DOHH2 (cell line): ENCODE measurements at regions not wholly inside any gene's neighbourhood (a gene's known extent, or its start where the extent isn't known, plus 50 kb on each side); places are given as distances from the start of the nearest gene placed in this dataset.

ENCODE experiments used
- EZH2phosphoT487 ChIP-seq: fragments of 200-600 bp; sonication (generic); IDR thresholded peaks from 2 replicates; pipeline ENCODE4 v1.6.1; 2017; ENCODE audit warnings: borderline replicate concordance, mild to moderate bottlenecking, antibody characterized with exemption, low read length, moderate library complexity, mixed read lengths
- TF ChIP-seq, protein P1 (sequence below): fragments of 200-600 bp; sonication (generic); IDR thresholded peaks from one replicate; pipeline ENCODE4 v1.5.1; 2014; ENCODE audit warnings: antibody characterized with exemption, mild to moderate bottlenecking, low read depth, low read length; ENCODE audit not compliant: poor library complexity, severe bottlenecking

GRCh38 chrX:17967888-17968287 lies 106.8 kb upstream of the RAI2 start:
- TF ChIP-seq, protein P1, sequence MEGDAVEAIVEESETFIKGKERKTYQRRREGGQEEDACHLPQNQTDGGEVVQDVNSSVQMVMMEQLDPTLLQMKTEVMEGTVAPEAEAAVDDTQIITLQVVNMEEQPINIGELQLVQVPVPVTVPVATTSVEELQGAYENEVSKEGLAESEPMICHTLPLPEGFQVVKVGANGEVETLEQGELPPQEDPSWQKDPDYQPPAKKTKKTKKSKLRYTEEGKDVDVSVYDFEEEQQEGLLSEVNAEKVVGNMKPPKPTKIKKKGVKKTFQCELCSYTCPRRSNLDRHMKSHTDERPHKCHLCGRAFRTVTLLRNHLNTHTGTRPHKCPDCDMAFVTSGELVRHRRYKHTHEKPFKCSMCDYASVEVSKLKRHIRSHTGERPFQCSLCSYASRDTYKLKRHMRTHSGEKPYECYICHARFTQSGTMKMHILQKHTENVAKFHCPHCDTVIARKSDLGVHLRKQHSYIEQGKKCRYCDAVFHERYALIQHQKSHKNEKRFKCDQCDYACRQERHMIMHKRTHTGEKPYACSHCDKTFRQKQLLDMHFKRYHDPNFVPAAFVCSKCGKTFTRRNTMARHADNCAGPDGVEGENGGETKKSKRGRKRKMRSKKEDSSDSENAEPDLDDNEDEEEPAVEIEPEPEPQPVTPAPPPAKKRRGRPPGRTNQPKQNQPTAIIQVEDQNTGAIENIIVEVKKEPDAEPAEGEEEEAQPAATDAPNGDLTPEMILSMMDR, result no peak
- TF ChIP-seq EZH2phosphoT487, result no peak
